Astrocyte (in vitro differentiated cells and primary cell): ENCODE measurements at regions not wholly inside any gene's neighbourhood (a gene's known extent, or its start where the extent isn't known, plus 50 kb on each side); places are given as distances from the start of the nearest gene placed in this dataset.

Source experiments
- CTCF ChIP-seq: IDR thresholded peaks from 2 replicates; pipeline ENCODE4 v1.5.1; 2011; ENCODE audit warnings: low read depth, mild to moderate bottlenecking, inconsistent platforms, low read length, moderate library complexity; ENCODE audit not compliant: insufficient read depth
- EZH2 ChIP-seq: IDR thresholded peaks from 2 replicates; pipeline ENCODE4 v1.6.1; 2012; ENCODE audit warnings: mild to moderate bottlenecking, low read length, inconsistent platforms; ENCODE audit not compliant: insufficient read depth

DNA sequence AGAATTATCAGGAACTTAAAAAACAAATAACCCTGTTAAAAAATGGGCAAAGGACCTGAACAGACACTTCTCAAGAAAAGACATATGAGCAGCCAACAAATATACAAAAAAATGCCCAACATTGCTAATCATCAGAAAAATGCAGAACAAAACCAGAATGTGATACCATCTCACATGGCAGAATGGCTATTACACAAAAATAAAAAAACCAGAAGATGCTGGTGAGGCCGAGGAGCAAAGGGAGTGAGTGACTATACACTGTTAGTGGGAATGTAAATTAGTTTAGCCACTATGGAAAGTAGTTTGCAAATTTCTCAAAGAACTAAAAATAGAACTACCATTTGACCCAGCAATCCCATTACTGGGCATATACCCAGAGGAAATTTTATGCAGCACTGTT lies 95.8 kb upstream of the DSEL start:
- TF ChIP-seq EZH2 (no peak), CTCF (no peak)
